ENCODE measurements at regions not wholly inside any gene's neighbourhood (a gene's known extent, or its start where the extent isn't known, plus 50 kb on each side); places are given as distances from the start of the nearest gene placed in this dataset.
A peak's percentile ranks its signal among the peaks of the same experiment; 100 is the strongest.

DNA sequence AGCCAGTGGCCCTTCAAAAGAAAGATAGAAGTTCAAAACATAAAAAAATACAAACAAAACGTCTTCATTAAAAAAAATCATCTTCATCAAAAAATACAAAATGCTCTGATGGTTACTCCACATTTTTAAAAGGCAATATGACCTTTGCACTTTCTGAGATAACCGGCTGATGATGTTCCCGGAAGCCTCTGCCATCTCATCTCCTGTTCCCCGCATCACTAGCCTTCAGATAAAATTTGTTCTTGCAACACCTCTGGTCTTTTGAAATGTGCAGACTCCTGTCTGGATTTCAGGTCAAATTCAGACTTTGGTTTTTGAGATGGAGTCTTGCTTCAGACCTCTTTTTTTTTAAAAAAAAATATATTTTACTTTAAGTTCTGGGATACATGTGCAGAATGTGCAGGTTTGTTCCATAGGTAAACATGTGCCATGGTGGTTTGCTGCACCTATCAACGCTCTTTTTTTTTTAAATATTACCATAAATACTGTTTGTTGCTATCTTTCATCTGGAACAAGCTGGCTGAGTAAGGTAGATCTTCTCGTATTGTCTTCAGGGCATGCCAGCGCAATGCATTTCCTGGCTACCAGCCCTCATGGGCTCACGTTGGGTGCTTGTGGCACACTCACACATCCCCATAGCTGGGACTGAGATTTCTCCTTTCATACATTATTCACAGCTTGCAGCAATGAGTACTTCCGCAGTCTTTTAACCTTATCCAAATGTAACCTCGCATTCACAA is 418.9 kb upstream of the ARGLU1 start:
- DNase-seq, result no peak

DNA sequence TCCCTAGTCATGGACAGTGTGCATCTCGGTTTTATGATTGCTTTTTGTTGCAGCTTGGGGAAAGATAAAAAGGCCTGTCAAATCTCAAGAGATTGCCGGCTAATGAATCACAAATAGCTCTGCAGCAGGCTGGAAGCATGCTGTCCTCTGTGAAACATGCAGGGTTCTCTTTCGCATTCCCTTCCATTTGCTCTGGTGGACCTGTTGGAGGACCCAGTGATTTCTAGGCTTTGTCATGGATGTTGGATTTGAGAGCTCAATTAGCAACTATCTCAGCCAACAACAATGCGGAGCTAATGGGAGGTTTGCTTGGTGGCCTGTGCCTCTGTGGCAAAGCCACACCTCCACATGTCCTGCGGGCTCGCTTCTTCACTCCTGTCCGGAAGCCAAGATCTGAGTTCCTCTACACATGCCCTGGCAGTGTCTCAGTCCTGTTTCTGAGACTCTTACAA is 418.1 kb upstream of the ARGLU1 start:
- DNase-seq, result no peak

DNA sequence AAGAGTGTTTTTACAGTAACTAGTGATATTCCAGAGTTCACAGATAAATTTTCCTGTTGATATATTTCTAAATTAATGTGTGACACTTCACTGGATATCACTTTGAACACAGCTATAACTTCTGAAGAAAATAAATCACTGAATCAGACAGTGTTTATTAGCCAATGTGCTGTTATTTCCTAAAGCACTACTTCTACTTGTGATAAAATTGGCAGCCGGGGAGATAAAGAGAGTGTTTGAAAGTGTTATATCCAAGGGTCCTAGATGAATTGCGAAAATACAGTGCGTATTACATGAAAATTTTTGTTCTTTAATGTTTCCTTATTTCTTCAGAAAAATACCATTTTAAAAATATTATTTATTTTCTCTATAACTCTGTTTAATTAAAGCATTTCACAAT is 417.5 kb upstream of the ARGLU1 start:
- DNase-seq, result no peak

DNA sequence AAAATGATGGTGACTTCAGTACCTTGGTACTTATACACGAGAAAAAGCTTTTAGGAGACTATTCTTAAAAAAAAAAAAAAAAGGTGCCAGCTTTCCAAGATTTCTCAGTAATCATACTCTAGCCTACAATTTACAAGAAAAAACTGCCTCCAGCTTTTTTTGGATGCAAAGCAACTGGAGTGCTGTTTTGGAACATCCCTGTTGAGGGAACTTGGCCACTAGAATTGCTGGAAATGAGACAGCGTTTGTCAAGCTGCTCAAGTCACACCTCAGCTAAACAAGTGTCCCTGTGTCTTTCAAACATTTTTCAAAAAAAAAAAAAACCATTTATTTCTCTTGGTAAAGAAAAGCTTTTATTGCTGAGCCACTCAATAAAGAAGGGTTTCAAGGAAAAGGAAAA is 413.1 kb upstream of the ARGLU1 start:
- DNase-seq, result no peak

DNA sequence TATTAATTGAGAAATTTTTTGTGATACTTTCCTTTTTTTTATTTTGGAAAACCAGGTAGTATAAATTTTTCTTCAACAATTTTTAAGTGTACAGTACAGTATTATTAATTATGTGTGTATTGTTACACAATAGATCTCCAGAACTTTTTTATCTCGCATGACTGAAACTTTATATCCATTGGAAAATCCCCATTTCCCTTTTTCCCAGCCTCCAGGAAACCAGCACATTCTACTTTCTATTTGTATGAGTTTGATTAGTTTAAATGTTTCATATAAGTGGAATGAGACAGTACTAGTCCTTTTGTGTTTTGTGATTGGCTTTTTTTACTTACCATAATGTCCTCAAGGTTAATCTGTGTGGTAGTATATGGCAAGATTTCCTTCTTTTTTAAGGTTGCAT is 399.5 kb upstream of the ARGLU1 start:
- DNase-seq, result no peak

DNA sequence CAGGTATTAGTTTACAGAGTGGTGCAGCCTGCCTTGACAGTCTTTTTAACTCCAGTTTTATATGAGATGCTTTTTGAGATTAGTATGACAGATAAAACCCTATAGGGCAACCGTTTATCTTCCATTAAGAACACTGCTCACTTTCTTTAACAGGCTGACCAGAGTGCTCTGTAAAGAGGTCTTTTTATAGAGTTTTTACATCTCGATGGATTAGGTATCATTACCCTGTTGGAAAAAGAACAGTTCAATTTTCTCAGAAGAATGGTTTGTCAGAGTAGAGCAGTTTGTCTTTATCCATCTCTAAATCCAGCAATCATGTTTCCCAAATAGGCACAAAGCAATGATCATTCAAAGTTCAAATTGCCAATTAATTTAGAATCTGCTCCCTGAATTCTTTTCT is 395.2 kb upstream of the ARGLU1 start:
- no peak for DNase-seq

DNA sequence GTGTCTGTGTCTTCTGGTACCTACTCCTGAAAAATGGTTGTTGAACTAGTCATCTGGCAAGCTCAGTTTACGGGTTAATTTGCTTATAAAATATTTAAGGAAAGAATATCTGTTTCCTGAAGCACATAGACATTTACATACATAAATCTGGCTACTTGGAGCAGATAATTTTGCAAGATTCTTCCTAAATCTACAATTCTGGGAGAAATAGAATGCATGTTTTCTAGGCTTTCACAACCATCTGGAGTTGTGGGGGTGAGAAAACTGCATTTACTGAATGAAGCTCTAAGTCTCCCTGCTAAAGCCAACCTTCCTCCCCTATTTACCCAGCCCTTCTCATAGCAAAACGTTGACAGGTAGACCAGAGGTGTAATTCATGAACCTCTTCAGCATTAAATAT is 393.7 kb upstream of the ARGLU1 start:
- no peak for DNase-seq

DNA sequence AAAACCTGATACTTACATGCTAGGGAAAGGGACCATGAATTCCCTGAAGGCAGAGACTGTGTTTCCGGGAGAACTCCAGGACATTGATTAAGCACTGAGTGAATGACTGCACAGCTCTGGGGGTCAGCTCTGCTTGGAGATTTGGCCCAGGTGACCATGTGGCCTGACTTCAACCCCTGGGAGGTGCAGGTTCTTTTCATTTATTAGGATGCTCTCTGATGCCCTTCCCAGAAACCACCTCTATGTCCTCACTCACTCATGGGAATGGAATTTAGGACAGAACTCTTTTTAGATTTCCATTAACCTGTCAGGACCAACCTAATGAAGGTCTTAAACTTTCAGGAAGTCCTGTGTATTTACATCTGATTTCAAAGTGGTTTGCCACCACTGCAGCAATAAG is 393.3 kb upstream of the ARGLU1 start:
- no peak for DNase-seq

DNA sequence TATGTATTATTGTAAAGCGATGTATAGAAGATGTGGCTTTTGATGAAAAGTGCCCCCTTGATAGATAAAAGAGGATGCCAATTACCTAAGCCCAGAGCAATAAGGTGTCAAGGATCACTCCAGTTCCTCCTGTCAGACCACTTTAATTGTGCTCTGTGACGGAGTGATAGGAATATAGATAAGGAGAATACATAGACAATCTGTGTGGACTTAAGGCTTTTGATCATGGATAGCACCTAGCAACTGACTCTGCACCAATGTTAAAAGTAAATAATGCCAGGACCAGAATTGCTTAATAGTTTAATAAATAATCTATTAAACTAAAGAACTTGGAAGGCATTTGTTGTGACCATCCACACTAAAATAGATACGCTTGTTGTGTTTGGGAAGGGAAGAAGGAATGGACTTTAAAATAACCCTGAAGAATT is 390.7 kb upstream of the ARGLU1 start:
- no peak for DNase-seq

DNA sequence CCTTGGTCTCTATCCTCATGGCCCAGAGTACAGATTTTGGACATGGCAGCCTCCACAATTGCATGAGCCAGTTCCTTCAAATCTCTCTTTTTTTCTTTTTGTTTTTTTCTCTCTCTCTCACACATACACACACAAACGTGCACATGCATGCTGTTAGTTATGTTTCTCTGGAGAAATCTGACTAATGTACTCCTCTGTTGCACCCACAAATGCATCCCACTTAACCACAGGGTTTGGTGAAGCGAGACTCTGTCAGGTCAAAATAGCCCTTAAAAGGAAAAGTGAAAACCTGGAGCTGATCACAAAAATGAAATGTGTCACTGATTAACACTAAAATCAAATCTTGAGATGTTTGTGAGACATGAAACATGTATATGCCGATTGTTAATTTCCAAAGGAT is 374.6 kb upstream of the ARGLU1 start:
- no peak for DNase-seq

DNA sequence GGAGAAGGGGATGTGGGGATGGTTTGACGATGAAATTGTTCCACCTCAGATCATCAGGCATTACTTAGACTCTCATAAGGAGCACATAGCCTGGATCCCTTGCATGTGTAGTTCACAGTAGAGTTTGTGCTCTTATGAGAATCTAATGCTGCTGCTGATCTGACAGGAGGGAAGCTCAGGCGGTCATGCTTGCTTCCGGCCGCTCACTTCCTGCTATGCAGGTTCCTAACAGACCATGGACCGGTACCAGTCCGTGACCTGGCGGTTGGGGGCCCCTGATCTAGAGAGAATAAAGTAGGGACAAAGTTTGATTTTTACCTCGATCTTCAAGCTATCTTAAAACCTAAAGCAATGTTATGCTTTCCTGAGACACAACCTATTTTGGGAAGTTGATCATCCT is 373.8 kb upstream of the ARGLU1 start:
- DNase-seq, result no peak

DNA sequence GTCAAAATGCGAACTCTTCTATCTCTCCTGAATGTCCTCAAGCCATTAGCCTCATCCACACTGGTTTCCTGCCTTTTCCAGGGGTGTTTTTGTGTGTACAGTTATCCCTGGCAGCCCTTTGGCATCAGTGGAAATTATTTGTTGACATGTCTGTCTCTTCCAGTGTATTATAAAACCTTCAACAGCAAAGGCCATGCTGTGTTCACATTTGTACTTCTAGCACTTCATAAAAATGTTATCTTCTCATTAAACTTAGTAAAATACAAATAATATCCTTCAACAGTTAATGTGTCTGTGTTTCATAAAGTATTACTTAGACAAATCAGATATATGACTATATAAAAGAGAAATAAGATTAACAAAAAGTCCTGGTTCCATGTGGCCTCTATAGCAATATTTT is 359.5 kb upstream of the ARGLU1 start:
- no peak for DNase-seq

DNA sequence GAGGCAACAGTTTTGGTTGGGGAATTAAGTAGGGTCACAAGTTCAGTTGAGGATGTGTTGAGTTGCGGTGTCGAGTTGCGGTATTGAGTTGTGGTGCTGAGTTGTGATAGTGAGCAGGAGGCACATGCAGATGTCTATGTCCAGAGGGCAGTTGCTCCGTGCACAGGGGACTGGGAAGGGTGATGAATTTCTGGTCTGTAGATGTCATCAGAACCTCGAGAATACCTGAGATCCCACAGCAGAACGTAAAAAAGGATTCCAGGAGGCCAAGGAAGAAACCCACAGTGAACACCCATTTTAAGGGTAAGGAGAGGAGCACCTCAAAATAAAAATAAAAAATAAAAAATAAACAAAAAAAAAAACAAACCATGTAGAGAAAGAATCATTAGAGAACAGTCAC is 354.4 kb upstream of the ARGLU1 start:
- no peak for DNase-seq

DNA sequence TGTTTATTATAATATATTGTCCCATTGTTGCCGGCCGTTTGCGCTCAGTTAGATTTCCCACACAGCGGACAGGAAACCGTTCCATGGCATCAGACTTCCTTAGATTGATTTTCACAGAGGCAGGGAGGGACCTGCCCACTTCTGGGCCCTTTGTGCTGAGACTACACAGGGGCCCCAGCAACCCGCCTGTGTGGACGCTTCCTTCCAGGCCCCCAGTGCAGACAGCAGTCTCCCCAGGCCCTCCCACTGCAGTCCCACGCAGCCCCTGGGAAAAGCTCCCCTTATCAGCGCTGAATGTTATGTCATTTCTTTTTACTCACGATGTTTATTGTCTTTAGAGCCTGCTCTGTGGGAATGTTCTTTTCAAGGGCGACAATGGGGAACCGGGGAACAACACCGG is 351.7 kb upstream of the ARGLU1 start:
- DNase-seq, result no peak

DNA sequence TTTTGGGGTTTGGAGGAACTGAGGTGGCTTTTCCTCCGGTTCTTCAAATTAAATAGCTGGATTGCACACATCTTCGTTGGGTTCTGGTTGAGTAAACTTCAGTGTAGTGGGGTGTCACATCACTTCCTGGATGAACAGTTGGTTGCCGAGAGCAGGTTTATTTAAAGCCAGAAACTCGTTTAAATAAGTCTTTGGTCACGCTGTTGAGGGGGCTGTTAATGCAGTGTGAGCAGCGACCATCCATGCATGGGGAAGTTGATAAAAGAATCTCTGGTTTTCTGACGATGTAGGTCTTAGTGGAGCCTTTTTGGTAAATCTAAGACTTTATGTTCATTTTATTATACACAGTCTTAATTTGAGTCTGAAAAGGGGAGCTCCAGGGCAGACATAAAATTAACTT is 351.2 kb upstream of the ARGLU1 start:
- no peak for DNase-seq

DNA sequence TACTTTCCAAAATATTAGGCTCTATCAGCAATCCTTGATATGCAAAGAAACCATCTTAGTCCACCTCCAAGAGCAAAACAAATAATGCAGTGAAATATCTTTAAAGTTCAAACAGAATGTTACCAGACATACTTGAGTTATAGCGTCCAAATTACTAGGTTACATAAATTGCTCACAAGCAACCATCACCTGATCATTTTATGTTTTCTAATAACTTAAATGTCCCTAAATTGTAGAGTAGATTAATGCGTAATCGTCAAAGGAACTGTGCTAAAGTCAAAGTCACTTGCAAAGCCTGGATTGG is 350.6 kb upstream of the ARGLU1 start:
- no peak for DNase-seq

DNA sequence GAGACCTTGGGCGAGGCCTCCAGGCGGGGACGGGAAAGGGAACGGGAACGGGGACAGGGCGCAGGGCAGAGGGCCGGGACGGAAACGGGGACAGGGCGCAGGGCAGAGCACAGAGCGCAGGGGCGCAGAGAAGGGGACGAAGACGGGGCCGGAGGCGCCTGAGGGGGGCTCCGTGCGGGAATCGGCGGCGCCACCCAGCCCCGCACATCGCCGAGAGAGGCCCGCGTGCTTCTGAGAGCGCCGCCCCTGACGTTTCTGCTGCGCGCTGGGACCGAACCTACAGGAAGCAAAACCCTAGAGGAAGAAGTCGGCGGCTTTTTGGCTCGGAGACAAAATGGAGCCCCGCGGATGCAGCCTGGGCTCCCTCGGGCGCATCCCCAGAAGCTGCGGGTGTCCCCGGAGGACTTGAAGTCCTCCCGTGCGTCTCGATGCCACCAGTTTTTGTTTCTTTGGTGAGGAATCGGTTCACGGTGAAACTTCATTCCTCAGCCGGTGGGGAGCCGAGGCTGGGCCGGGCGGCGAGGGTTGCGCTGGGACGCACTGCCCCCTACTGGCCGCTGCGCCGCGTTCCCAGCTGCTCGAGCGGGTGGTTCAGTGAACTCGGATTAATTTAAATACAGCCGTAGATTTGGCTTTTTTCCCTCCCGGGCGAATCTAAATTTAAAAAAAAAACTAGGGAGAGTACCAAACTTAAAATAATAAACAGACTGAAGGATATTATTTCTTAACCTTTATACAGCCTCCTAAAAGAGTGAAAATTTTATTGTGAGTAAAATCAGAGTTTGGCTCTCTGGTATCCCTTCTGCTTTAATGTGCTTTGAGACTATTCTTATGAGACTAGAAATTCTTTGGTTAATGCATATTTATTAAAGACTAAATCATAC is 350.0 kb upstream of the ARGLU1 start:
- DNase-seq, result peak; percentile 79

DNA sequence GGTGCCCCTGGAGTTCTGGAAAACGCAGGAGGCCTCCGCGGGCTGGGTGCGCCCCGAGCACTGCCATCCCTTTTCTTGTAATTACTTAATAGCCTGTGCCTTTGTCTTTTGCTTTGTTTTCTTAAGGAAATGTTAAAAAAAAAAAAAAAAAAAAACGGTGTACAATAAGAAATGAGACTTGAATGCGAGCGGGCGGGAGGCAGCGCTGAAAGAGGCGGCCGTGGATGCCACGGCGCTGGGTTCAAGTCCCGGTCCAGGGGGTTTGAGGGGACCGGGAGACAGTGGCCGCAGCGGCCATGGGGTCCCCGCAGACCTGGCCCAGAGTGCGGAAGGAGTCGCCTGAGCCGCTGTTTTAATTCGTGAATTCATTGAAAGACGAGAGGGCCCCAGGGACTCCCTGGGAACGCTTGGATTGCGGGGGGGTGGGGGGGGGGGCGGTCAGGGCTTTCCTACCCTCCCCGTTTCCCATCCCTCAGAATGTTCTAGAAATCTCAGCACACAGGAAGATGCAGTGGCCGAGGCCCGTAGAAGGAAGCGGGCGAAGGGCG is 349.2 kb upstream of the ARGLU1 start:
- DNase-seq, result no peak

DNA sequence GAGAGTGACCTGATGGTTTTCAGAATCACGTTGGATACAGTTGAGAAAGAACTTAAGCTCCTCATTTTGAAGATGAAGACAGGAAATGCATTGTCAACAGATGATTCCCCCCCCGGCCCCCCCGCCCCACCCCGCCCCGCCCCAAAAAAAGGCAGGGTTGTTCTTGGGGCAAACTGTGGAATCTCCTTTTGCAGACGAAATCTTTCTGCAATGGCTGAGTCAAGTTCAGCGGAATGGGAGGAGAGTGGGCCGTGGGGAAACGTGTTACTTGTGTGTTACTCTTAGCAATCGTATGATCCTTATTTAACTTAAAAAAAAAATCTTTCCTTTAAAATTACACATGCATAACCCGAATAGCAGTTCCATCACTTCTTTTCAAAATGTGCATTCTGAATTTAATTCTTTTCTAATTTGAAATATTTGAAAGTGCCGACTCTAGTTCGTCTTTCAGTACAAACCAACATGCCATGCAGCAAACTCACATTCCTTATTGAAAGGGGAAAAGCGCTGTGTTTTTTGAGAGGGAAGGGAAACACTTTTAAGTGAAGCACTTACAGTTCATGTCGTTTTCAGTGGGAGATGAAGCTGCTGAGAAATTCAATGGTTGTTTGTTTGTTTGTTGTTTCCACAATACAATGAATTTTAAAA is 348.5 kb upstream of the ARGLU1 start:
- DNase-seq, result no peak

DNA sequence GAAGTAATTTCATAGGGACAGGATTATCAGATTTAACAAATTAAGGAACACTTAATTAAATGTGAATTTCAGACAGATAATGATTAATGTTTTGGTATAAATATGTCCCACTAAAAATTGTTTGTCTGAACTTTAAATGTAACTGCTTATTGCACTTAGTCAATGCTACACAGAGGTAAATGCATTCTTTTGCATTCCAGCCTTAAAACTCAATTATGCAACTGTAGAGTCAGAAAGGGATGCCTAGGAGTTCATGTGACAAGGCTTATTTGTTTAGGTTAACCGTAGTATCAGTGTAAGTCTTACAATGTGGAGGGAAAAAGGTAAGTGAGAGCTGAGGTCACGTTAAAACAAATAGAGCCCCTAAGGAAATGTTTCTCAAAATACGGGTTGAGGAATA is 347.2 kb upstream of the ARGLU1 start:
- no peak for DNase-seq

DNA sequence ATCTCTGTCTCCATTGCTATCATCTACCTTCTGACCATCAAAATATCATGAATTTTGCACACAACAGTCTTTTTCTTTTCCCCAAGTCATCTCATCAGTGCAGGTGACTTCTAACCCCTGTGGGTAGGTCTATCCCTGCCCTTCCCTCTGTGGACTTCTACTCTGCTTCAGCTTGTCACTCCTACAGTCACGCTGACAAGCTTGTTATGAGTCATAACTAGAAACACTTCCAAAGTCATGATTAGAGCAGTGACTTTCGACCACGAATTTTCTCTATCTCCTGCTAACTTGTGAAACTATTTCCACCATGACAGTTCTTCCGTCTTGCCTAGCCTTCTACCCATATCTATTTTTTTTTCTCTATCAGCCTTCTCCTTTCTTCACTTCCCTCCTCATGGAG is 343.7 kb upstream of the ARGLU1 start:
- DNase-seq, result no peak

DNA sequence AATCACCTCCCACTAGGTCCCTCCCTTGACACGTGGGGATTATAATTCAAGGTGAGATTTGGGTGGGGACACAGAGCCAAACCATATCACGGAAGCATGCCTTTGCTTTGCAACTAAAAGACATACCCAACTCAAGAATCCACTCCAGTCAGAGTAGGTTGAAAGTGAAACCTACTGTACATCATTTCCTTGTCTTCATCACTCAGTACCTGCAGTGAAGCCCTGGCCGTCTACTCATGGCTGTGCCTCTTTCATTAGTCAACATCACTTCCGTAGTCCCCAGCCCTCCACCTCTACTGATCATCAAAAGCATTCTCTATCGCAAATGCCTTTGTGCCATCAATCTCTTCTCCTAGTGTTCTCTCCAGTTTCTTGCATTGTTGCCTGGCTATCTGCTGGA is 343.1 kb upstream of the ARGLU1 start:
- no peak for DNase-seq

DNA sequence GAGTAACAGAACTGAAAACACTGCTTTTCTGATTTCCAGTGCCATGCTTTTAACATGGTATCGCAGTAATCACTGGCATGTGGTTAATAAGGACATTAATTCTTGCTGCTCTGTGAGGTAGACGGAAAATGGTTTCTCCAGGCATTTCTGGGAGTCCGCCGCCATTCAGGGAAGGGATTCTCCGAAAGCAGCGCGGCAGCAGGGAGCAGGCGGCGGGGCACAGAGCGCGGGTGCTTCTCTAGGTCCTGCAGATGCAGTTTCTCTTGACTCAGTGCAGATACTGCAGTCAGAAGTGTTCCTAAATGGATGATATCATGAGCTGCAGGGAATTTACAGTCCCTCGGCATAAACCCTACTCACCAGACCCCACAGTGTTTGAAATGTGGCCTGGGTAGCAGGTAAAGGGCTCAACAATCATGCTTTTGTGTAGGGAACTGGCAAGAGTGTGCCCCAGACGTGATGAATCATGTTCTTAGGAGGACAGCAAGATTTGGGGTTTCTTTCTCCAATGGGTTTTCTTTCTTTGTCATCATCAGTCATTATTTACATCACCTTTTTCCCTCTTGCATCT is 338.6 kb upstream of the ARGLU1 start:
- DNase-seq, result no peak
